ES-I3 (cell line): ENCODE measurements at regions not wholly inside any gene's neighbourhood (a gene's known extent, or its start where the extent isn't known, plus 50 kb on each side); places are given as distances from the start of the nearest gene placed in this dataset.

Experiments
- H3K36me3 ChIP-seq: 2 replicates; pipeline ENCODE4 v1.6.1; 2013; ENCODE audit warnings: mild to moderate bottlenecking, low read length, control low read depth, moderate library complexity; ENCODE audit not compliant: insufficient read depth
- H3K4me1 ChIP-seq: 2 replicates; pipeline ENCODE4 v1.6.1; 2013; ENCODE audit warnings: mild to moderate bottlenecking, control low read depth, low read length; ENCODE audit not compliant: insufficient read depth
- H3K9ac ChIP-seq: 2 replicates; pipeline ENCODE4 v1.6.1; 2013; ENCODE audit warnings: low read depth, mild to moderate bottlenecking, low read length, moderate library complexity
- H3K9me3 ChIP-seq: 2 replicates; pipeline ENCODE4 v1.6.1; 2013; ENCODE audit warnings: mild to moderate bottlenecking, low read length, moderate library complexity; ENCODE audit not compliant: control insufficient read depth, insufficient read depth

- Histone ChIP-seq H3K36me3 (no peaks in the 10 kb centered on the region), H3K9me3 (peaks cover 10% of the 10 kb centered on the region), H3K9ac (no peak overlapping the region), H3K4me1 (no peaks in the 10 kb centered on the region)
These were observed 50.5 kb upstream of the PRDM1 start for GRCh38 chr6:106035655-106036054.

GRCh38 chr6:106033806-106034205 is 52.3 kb upstream of the PRDM1 start:
- Histone ChIP-seq H3K36me3 (no peaks in the 10 kb centered on the region), H3K9ac (no peak overlapping the region), H3K9me3 (peaks cover 10% of the 10 kb centered on the region), H3K4me1 (no peaks in the 10 kb centered on the region)

- no peak overlapping the region for H3K9ac ChIP-seq
- H3K9me3 ChIP-seq = no peaks in the 10 kb centered on the region
- H3K4me1 ChIP-seq = 0 out of 2 replicates have a peak, but pooled peaks cover 5% of the 10 kb centered on the region
- no peaks in the 10 kb centered on the region for H3K36me3 ChIP-seq
These were observed 58.4 kb upstream of the PRDM1 start for GRCh38 chr6:106027758-106028157.

- Histone ChIP-seq H3K4me1 (0 out of 2 replicates have a peak, but pooled peaks cover 5% of the 10 kb centered on the region), H3K36me3 (no peaks in the 10 kb centered on the region), H3K9me3 (no peaks in the 10 kb centered on the region), H3K9ac (peak overlapping the region; percentile 5; the same call in 1 of the 2 replicates)
These were observed 59.1 kb upstream of the PRDM1 start for GRCh38 chr6:106026748-106027715.

- H3K36me3 ChIP-seq = no peaks in the 10 kb centered on the region
- H3K9me3 ChIP-seq = no peaks in the 10 kb centered on the region
These were observed 60.5 kb upstream of the PRDM1 start for GRCh38 chr6:106025655-106026054.

GRCh38 chr6:106022801-106023200 is 63.3 kb upstream of the PRDM1 start:
- no peaks in the 10 kb centered on the region for H3K9me3 ChIP-seq

More at GRCh38 chr6:106025655-106026054, 60.5 kb upstream of the PRDM1 start:
- H3K9ac ChIP-seq = no peak overlapping the region
- 0 out of 2 replicates have a peak, but pooled peaks cover 5% of the 10 kb centered on the region for H3K4me1 ChIP-seq

GRCh38 chr6:106017454-106017853 is 68.7 kb upstream of the PRDM1 start:
- H3K36me3 ChIP-seq = no peaks in the 10 kb centered on the region
- H3K9me3 ChIP-seq = no peaks in the 10 kb centered on the region
- H3K4me1 ChIP-seq = no peaks in the 10 kb centered on the region
- no peak overlapping the region for H3K9ac ChIP-seq

More at GRCh38 chr6:106022801-106023200, 63.3 kb upstream of the PRDM1 start:
- H3K9ac ChIP-seq = no peak overlapping the region
- no peaks in the 10 kb centered on the region for H3K36me3 ChIP-seq
- H3K4me1 ChIP-seq = 0 out of 2 replicates have a peak, but pooled peaks cover 5% of the 10 kb centered on the region

GRCh38 chr6:106014955-106015354 is 71.2 kb upstream of the PRDM1 start:
- Histone ChIP-seq H3K36me3 (no peaks in the 10 kb centered on the region), H3K9me3 (no peaks in the 10 kb centered on the region), H3K9ac (no peak overlapping the region), H3K4me1 (no peaks in the 10 kb centered on the region)

GRCh38 chr6:106011476-106011875 is 74.7 kb upstream of the PRDM1 start:
- Histone ChIP-seq H3K9me3 (no peaks in the 10 kb centered on the region), H3K4me1 (no peaks in the 10 kb centered on the region; the same call in 1 of the 2 replicates), H3K36me3 (no peaks in the 10 kb centered on the region), H3K9ac (no peak overlapping the region)

- H3K4me1 ChIP-seq = peaks cover 36% of the 10 kb centered on the region
These were observed 80.2 kb upstream of the PRDM1 start for GRCh38 chr6:106005954-106006353.

GRCh38 chr6:106005013-106005412 is 81.1 kb upstream of the PRDM1 start:
- Histone ChIP-seq H3K9me3 (no peaks in the 10 kb centered on the region), H3K4me1 (peaks cover 36% of the 10 kb centered on the region), H3K9ac (no peak overlapping the region), H3K36me3 (no peaks in the 10 kb centered on the region)

More at GRCh38 chr6:106005954-106006353, 80.2 kb upstream of the PRDM1 start:
- no peaks in the 10 kb centered on the region for H3K36me3 ChIP-seq
- H3K9me3 ChIP-seq = no peaks in the 10 kb centered on the region
- no peak overlapping the region for H3K9ac ChIP-seq

GRCh38 chr6:106003268-106003987 is 82.7 kb upstream of the PRDM1 start:
- no peak overlapping the region for H3K9ac ChIP-seq
- H3K9me3 ChIP-seq = no peaks in the 10 kb centered on the region
- H3K4me1 ChIP-seq = peaks cover 36% of the 10 kb centered on the region
- H3K36me3 ChIP-seq = no peaks in the 10 kb centered on the region

GRCh38 chr6:106002005-106002404 is 84.1 kb upstream of the PRDM1 start:
- Histone ChIP-seq H3K36me3 (no peaks in the 10 kb centered on the region), H3K9ac (no peak overlapping the region), H3K9me3 (no peaks in the 10 kb centered on the region), H3K4me1 (peaks cover 36% of the 10 kb centered on the region)

GRCh38 chr6:106000935-106001334 is 85.2 kb upstream of the PRDM1 start:
- H3K9me3 ChIP-seq = no peaks in the 10 kb centered on the region

More at GRCh38 chr6:106000935-106001334, 85.2 kb upstream of the PRDM1 start:
- H3K9ac ChIP-seq = no peak overlapping the region
- H3K36me3 ChIP-seq = no peaks in the 10 kb centered on the region
- H3K4me1 ChIP-seq = peaks cover 34% of the 10 kb centered on the region
